Epithelial cell of prostate (primary cell): ENCODE measurements at regions not wholly inside any gene's neighbourhood (a gene's known extent, or its start where the extent isn't known, plus 50 kb on each side); places are given as distances from the start of the nearest gene placed in this dataset.
"Not testable (repeated sequence)": the region's sequence is repeated elsewhere in the genome, so short reads cannot be mapped to it uniquely, and the experiment has no call there.

Source experiments
- DNase-seq: peaks from one replicate; pipeline ENCODE4 v3.0.0-alpha.2; 2011; ENCODE audit warnings: low read depth, low spot score
- H3K27ac ChIP-seq: fragments of 450-650 bp; 2 replicates; pipeline ENCODE4 v1.5.1; 2017; ENCODE audit warnings: mild to moderate bottlenecking

GRCh38 chr22:27307545-27308247 lies 493.9 kb downstream of the MN1 start:
- no peak for DNase-seq
- H3K27ac ChIP-seq = no peak overlapping the region

GRCh38 chr22:27308513-27308912 lies 493.0 kb downstream of the MN1 start:
- no peak overlapping the region for H3K27ac ChIP-seq
- DNase-seq = no peak

GRCh38 chr22:27309697-27310096 lies 491.9 kb downstream of the MN1 start:
- no peak for DNase-seq

GRCh38 chr22:27310966-27311697 lies 490.4 kb downstream of the MN1 start:
- no peak for DNase-seq
- no peak overlapping the region for H3K27ac ChIP-seq

More at GRCh38 chr22:27309697-27310096, 491.9 kb downstream of the MN1 start:
- H3K27ac ChIP-seq = no peak overlapping the region

GRCh38 chr22:27311698-27312550 lies 489.6 kb downstream of the MN1 start:
- H3K27ac ChIP-seq = no peak overlapping the region

GRCh38 chr22:27312565-27312964 lies 489.0 kb downstream of the MN1 start:
- H3K27ac ChIP-seq = no peak overlapping the region
- DNase-seq = no peak

More at GRCh38 chr22:27311698-27312550, 489.6 kb downstream of the MN1 start:
- DNase-seq = no peak

DNA sequence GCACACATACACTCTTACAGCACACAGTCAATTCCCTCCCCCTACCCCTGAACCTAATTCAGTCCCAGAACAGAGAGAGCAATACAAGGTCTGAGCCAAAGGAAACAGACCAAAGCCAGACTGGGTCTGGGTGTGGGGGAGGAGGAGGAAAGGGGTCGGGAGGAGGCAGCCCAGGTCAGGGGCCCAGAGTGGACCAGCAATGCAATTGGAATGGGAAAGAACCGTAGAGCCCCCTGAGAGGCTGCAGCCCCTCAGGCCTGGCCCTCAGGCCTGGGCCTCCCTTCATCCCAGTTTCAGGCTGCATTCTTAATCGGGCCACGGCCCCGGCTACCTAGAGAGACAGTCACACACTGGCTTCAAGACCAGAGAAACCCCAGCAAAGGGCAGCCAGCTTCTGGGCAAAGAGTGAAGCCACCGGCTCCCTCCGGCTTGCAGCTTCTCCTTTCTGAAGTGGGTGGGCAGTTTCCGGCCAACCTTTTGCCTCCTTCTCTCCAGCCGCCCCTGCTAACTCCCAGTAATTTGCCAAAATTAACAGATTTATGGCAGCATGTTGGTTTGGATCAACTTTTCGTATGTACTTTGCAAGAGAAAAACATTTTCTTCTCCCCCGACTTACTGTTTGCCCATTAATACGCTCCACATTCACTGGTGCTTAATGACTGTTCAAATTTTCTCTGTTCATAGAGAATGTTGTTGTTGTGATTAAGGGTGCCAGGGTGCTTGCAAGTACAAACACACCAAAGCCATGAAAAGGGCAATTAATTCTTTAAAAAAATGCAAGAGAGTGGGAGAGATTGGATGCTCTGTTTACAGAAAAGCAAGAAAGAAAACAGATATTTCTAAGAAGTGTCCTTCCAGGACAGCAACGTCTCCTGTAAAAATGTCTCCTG lies 488.3 kb downstream of the MN1 start:
- no peak overlapping the region for H3K27ac ChIP-seq
- no peak for DNase-seq

DNA sequence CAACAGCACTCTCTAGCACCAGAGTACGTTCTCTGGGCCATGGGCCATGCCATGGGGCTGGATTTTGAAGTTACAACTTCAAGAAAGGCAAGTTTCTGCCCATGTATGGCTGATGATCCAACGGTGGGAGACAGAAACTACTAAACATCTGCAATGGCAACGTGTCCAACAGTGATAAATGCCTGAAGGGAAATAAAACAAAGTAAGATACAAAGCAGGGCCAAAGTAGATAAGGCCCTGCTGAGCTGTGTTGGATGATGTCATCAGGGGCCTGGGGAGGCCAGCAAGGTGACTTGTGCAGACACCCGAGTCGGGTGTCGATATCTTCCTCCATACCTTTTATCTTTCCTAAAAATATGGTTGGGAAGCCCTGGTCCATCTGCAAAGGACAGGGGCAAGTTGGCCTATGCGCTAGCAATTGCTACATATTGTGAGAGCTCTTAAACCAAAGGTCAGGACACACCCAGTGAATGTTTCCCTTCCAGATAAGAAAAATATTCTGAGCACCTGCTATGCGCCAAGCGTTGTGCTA lies 487.2 kb downstream of the MN1 start:
- no peak overlapping the region for H3K27ac ChIP-seq
- DNase-seq = no peak

- no peak for DNase-seq
Measured at GRCh38 chr22:27315833-27316232, 485.7 kb downstream of the MN1 start.

GRCh38 chr22:27317096-27317495 lies 484.5 kb downstream of the MN1 start:
- H3K27ac ChIP-seq = no peak overlapping the region
- no peak for DNase-seq

More at GRCh38 chr22:27315833-27316232, 485.7 kb downstream of the MN1 start:
- H3K27ac ChIP-seq = no peak overlapping the region

- H3K27ac ChIP-seq = no peak overlapping the region
- DNase-seq = peak; percentile 31
Measured at GRCh38 chr22:27317971-27318428, 483.6 kb downstream of the MN1 start.

DNA sequence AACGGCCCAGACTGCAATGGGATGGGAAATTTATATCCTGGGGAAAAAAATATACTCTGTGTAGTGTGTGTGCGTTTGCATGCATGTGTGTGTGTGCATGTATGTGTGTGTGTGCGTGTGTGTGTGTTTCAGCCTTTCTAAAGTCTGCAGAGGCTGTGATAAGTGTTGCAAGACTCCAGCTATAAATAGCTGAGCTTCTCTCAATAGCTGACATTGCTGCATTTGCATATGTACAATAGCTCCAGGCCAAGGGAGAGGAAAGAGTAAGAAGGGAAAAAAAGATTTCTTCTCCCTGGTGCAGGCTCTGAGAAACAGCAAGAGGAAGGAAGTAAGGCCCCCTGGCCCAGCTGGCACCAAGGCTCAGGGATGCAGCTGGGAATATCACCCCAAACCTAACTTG lies 483.0 kb downstream of the MN1 start:
- H3K27ac ChIP-seq = no peak overlapping the region
- DNase-seq = peak; percentile 58

DNA sequence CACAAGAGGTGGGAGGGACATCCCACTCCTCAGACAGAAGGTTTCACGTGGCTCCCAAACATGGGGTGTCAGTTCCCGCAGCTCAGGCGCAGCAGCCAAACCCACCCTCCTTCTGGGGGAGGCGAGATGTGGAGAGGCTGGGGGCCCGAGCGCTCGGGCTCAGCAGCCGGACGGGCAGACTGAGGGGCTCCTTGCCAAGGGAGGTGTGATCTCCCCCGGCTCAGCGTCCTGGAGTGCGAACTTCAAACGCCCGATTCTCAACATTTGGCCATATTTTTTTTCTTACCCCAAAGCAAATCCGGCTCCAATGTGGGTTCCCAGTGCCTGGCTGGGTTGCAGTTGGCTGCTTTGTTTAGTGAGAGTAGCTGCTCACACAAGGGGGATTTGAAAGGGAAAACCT lies 477.9 kb downstream of the MN1 start:
- H3K27ac ChIP-seq = no peak overlapping the region
- no peak for DNase-seq

DNA sequence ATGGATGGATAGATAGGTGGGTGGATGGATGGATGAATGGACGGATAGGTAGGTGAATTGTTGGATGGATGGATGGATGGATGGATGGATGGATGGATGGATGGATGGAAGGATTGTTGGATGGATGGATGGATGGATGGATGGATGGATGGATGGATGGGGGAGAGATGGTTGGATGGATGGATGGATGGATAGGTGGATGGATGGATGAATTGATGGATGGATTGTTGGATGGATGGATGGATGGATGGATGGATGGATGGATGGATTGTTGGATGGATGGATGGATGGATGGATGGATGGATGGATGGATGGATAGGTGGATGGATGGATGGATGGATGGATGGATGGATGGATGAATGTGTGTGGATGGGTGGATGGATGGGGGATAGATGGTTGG lies 476.6 kb downstream of the MN1 start:
- H3K27ac ChIP-seq, DNase-seq: not testable (repeated sequence)

DNA sequence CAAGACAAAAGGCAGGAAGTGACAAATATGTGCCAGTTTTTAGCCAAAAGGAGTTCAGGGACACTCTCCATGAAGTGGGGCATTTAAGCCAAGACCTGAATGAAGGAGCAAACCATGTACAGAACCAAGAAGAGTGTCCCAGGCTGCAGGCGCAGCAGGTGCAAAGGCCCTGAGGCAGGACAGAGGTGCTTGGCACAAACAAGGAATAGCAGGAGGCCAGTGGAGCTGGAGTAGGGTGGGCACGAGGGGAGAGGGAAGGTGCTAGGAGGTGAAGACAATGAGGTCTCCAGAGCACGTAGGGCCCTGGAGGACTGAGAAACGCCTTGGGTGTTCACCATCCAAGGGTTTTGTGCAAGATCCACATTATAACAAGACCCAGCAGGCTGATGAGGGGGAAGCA lies 474.1 kb downstream of the MN1 start:
- no peak overlapping the region for H3K27ac ChIP-seq
- DNase-seq = no peak

- DNase-seq = no peak
Measured at GRCh38 chr22:27327981-27328721, 473.4 kb downstream of the MN1 start.

DNA sequence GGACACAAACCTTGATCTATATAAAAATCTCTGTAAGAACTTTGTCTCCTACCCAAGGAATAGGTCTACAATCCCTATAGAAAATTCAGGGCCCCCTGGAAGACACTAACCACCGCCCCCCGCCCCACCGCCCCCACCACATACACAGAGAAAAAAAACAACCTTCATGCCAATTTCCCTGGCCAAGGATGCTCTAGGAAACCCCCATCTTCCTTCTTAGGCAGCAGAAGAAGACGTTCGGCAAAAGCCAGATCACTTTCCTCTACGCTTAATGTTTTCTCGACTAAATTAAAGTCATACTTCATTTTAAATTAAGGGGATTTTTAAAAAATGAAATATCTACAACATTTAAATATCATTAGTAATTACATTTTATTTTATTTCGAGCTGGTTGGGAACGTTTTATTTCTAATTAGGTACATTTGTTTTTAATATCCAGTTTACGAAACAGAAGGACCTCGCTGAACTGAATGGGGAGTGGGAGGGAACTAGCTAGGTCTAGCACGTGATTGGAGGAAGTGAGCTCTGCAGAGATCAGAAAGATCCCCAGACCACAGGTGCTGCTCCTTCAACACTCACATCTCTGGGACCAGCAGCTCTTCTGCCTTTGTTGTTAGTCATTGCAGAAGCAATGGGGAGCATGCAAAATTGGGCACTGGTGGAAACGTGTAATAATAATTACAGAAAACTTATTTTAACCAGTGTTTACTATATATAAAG lies 472.3 kb downstream of the MN1 start:
- DNase-seq = no peak

More at GRCh38 chr22:27327981-27328721, 473.4 kb downstream of the MN1 start:
- no peak overlapping the region for H3K27ac ChIP-seq

DNA sequence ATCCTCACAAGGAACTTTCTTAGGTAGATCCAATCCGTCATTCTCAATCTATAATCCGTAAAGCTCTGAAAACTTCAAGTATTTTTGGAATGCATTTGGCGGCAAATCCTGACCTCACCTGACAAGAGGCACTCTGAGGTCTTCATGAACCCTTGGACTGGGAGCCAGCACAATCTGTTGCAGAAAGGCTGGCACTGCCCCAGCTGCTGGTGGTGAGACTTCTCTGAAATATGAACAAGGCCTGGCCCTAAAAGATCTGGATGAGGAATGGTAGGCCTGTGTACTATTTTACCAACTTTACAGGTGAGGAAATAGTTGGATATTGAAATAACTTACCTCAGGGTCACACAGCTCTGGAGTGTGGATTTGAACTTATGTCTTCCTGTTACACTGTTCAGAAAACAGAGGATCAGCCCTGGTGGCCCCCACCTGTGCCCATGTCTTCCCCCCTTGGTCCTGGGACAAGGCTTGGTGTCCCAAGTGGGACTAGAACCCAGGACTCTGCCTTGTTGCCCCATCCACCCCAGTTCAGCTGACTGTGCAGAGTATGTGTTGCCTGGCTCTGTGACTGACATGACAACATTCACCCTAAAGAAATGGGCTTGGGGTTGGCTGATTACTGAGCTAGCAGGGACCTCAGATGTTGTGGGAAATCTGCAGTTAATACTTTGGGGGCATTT lies 471.4 kb downstream of the MN1 start:
- no peak for DNase-seq
- H3K27ac ChIP-seq = no peak overlapping the region

More for the DNA sequence above, 472.3 kb downstream of the MN1 start:
- no peak overlapping the region for H3K27ac ChIP-seq
